ENCODE measurements at regions not wholly inside any gene's neighbourhood (a gene's known extent, or its start where the extent isn't known, plus 50 kb on each side); places are given as distances from the start of the nearest gene placed in this dataset.

GRCh38 chr4:126344472-126344871 is 1029.7 kb downstream of the FAT4 start:
- no peak for TF ChIP-seq HCFC1 (IDR thresholded peaks at IDR 0.05; ENCODE audit: low read length)
- no peak for TF ChIP-seq POLR2A (IDR thresholded peaks at IDR 0.05; ENCODE audit: low read depth, low read length)
- no peak for TF ChIP-seq CHD2 (IDR thresholded peaks at IDR 0.05; ENCODE audit: borderline replicate concordance, low read depth, low read length)
- TF ChIP-seq CTCF (IDR thresholded peaks at IDR 0.05 in 2 of 3, conservative IDR thresholded peaks at IDR 0.05 in 1 of 3; ENCODE audit: control insufficient read depth in 2 of 3, extremely low read depth in 1 of 3, insufficient read depth in 1 of 3, low read depth in 3 of 3, low read length in 3 of 3) = no peak
- no peak for TF ChIP-seq NFIC (IDR thresholded peaks at IDR 0.05; ENCODE audit: low read depth, low read length)
- TF ChIP-seq TAF1 (IDR thresholded peaks at IDR 0.05; ENCODE audit: borderline replicate concordance, low read depth, low read length) = no peak
- TF ChIP-seq RAD21 (IDR thresholded peaks at IDR 0.05; ENCODE audit: insufficient read depth, low read depth, low read length) = no peak
